ENCODE measurements at regions not wholly inside any gene's neighbourhood (a gene's known extent, or its start where the extent isn't known, plus 50 kb on each side); places are given as distances from the start of the nearest gene placed in this dataset.

- Histone ChIP-seq H3K4me1 (no peaks in the 10 kb centered on the region), H3K4me3 (no peak overlapping the region), H3K9me3 (no peaks in the 10 kb centered on the region), H3K27ac (no peak overlapping the region), H3K36me3 (no peaks in the 10 kb centered on the region), H3K27me3 (no peaks in the 10 kb centered on the region)
- intact Hi-C loops (cut with DNase I) = loop anchor here (5.0 kb wide), 1 partner anchor 393 kb away; the partner anchor contains the start of gene MN1
- no peak for DNase-seq (ENCODE audit: extremely low spot score in 2 of 2)
- no peak for TF ChIP-seq CTCF (IDR thresholded peaks at IDR 0.05)
- TF ChIP-seq POLR2A (IDR thresholded peaks at IDR 0.05) = no peak
- TF ChIP-seq POLR2AphosphoS5 (IDR thresholded peaks at IDR 0.05; ENCODE audit: insufficient read depth in 1 of 2, low read depth in 1 of 2) = no peak
Observed at GRCh38 chr22:27409299-27409698, 392.3 kb downstream of the MN1 start.

GRCh38 chr22:27412866-27413445 is 388.6 kb downstream of the MN1 start:
- Histone ChIP-seq H3K27ac (no peak overlapping the region), H3K4me1 (no peaks in the 10 kb centered on the region), H3K4me3 (no peak overlapping the region), H3K9me3 (no peaks in the 10 kb centered on the region), H3K36me3 (no peaks in the 10 kb centered on the region), H3K27me3 (no peaks in the 10 kb centered on the region)
- TF ChIP-seq POLR2A (IDR thresholded peaks at IDR 0.05) (no peak), POLR2AphosphoS5 (IDR thresholded peaks at IDR 0.05; ENCODE audit: insufficient read depth in 1 of 2, low read depth in 1 of 2) (no peak), CTCF (IDR thresholded peaks at IDR 0.05) (no peak)
- intact Hi-C loops (cut with DNase I) = loop anchor here (10.0 kb wide), 1 partner anchor 202 kb away; no protein-coding TSS in a partner anchor
- no peak for DNase-seq (ENCODE audit: extremely low spot score in 2 of 2)

- no peaks in the 10 kb centered on the region for H3K9me3 ChIP-seq
- H3K27ac ChIP-seq = no peak overlapping the region
- H3K36me3 ChIP-seq = no peaks in the 10 kb centered on the region
- no peaks in the 10 kb centered on the region for H3K27me3 ChIP-seq
- no peaks in the 10 kb centered on the region for H3K4me1 ChIP-seq
- no peak for DNase-seq (ENCODE audit: extremely low spot score in 2 of 2)
- intact Hi-C loops (cut with DNase I) = loop anchor here (10.0 kb wide), 1 partner anchor 201 kb away; no protein-coding TSS in a partner anchor
- no peak overlapping the region for H3K4me3 ChIP-seq
- TF ChIP-seq POLR2AphosphoS5 (IDR thresholded peaks at IDR 0.05; ENCODE audit: insufficient read depth in 1 of 2, low read depth in 1 of 2) (no peak), POLR2A (IDR thresholded peaks at IDR 0.05) (no peak), CTCF (IDR thresholded peaks at IDR 0.05) (no peak)
Observed at GRCh38 chr22:27413702-27414101, 387.9 kb downstream of the MN1 start.

- DNase-seq (ENCODE audit: extremely low spot score in 2 of 2) = no peak
- TF ChIP-seq CTCF (IDR thresholded peaks at IDR 0.05) (no peak), POLR2AphosphoS5 (IDR thresholded peaks at IDR 0.05; ENCODE audit: insufficient read depth in 1 of 2, low read depth in 1 of 2) (no peak)
- intact Hi-C loops (cut with DNase I) = loop anchor here (10.0 kb wide), 1 partner anchor 198 kb away; no protein-coding TSS in a partner anchor
Observed at GRCh38 chr22:27416511-27417420, 384.8 kb downstream of the MN1 start.

More at GRCh38 chr22:27416511-27417420, 384.8 kb downstream of the MN1 start:
- H3K4me3 ChIP-seq = no peak overlapping the region
- H3K27me3 ChIP-seq = no peaks in the 10 kb centered on the region
- H3K4me1 ChIP-seq = peaks cover 14% of the 10 kb centered on the region
- H3K27ac ChIP-seq = no peak overlapping the region
- H3K9me3 ChIP-seq = no peaks in the 10 kb centered on the region
- no peaks in the 10 kb centered on the region for H3K36me3 ChIP-seq

Measured in vagina (tissue), 2 donors.